ENCODE measurements at regions not wholly inside any gene's neighbourhood (a gene's known extent, or its start where the extent isn't known, plus 50 kb on each side); places are given as distances from the start of the nearest gene placed in this dataset.
"Not testable (repeated sequence)": the region's sequence is repeated elsewhere in the genome, so short reads cannot be mapped to it uniquely, and the experiment has no call there.

GRCh38 chr5:101296477-101296876 lies 393.4 kb upstream of the ST8SIA4 start:
- TF ChIP-seq CTCF (IDR thresholded peaks at IDR 0.05; ENCODE audit: low read depth, low read length, missing control alignments): no peak
- DNase-seq (ENCODE audit: low read depth): no peak
- no peak overlapping the region for H3K4me3 ChIP-seq (ENCODE audit: low read depth, low read length)

GRCh38 chr5:101292199-101292598 lies 389.1 kb upstream of the ST8SIA4 start:
- no peak for DNase-seq (ENCODE audit: low read depth)
- TF ChIP-seq CTCF (IDR thresholded peaks at IDR 0.05; ENCODE audit: low read depth, low read length, missing control alignments): no peak
- no peak overlapping the region for H3K4me3 ChIP-seq (ENCODE audit: low read depth, low read length)

GRCh38 chr5:101290761-101291160 lies 387.7 kb upstream of the ST8SIA4 start:
- not testable (repeated sequence) for H3K4me3 ChIP-seq (ENCODE audit: low read depth, low read length); DNase-seq (ENCODE audit: low read depth)

GRCh38 chr5:101288633-101289032 lies 385.6 kb upstream of the ST8SIA4 start:
- TF ChIP-seq CTCF (IDR thresholded peaks at IDR 0.05; ENCODE audit: low read depth, low read length, missing control alignments): no peak
- no peak overlapping the region for H3K4me3 ChIP-seq (ENCODE audit: low read depth, low read length)
- DNase-seq (ENCODE audit: low read depth): no peak

GRCh38 chr5:101284736-101285375 lies 381.8 kb upstream of the ST8SIA4 start:
- H3K4me3 ChIP-seq (ENCODE audit: low read depth, low read length): no peak overlapping the region
- no peak for TF ChIP-seq CTCF (IDR thresholded peaks at IDR 0.05; ENCODE audit: low read depth, low read length, missing control alignments)
- DNase-seq (ENCODE audit: low read depth): no peak

GRCh38 chr5:101283938-101284337 lies 380.9 kb upstream of the ST8SIA4 start:
- not testable (repeated sequence) for DNase-seq (ENCODE audit: low read depth); H3K4me3 ChIP-seq (ENCODE audit: low read depth, low read length)

GRCh38 chr5:101278917-101279316 lies 375.8 kb upstream of the ST8SIA4 start:
- DNase-seq (ENCODE audit: low read depth): no peak

More at GRCh38 chr5:101278917-101279316, 375.8 kb upstream of the ST8SIA4 start:
- no peak overlapping the region for H3K4me3 ChIP-seq (ENCODE audit: low read depth, low read length)
- no peak for TF ChIP-seq CTCF (IDR thresholded peaks at IDR 0.05; ENCODE audit: low read depth, low read length, missing control alignments)
